H9 (cell line): ENCODE measurements at regions not wholly inside any gene's neighbourhood (a gene's known extent, or its start where the extent isn't known, plus 50 kb on each side); places are given as distances from the start of the nearest gene placed in this dataset.

ENCODE experiments used
- DNase-seq: peaks from one replicate; pipeline ENCODE4 v3.0.0-alpha.2; 2017
- H2AFZ ChIP-seq: one replicate; pipeline ENCODE4 v1.6.1; 2013; ENCODE audit warnings: mild to moderate bottlenecking, low read length, control low read depth, moderate library complexity
- H2AK5ac ChIP-seq: 2 replicates; pipeline ENCODE4 v1.6.1; 2013; ENCODE audit warnings: low read length, control low read depth, mixed read lengths; ENCODE audit not compliant: insufficient read length
- H2BK120ac ChIP-seq: one replicate; pipeline ENCODE4 v1.6.1; 2013; ENCODE audit warnings: low read depth, mild to moderate bottlenecking, low read length, control low read depth, inconsistent platforms; ENCODE audit not compliant: poor library complexity, severe bottlenecking
- H2BK12ac ChIP-seq: 2 replicates; pipeline ENCODE4 v1.6.1; 2013; ENCODE audit warnings: low read length, control low read depth, mixed read lengths, low read depth; ENCODE audit not compliant: insufficient read length
- H2BK15ac ChIP-seq: 2 replicates; pipeline ENCODE4 v1.6.1; 2013; ENCODE audit warnings: low read depth, low read length, control low read depth
- H2BK20ac ChIP-seq: one replicate; pipeline ENCODE4 v1.6.1; 2013; ENCODE audit warnings: low read depth, mild to moderate bottlenecking, low read length, control low read depth, inconsistent platforms; ENCODE audit not compliant: poor library complexity, severe bottlenecking
- H2BK5ac ChIP-seq: 2 replicates; pipeline ENCODE4 v1.6.1; 2013; ENCODE audit warnings: low read length, control low read depth, mixed read lengths; ENCODE audit not compliant: insufficient read length
- H3K14ac ChIP-seq: 2 replicates; pipeline ENCODE4 v1.6.1; 2013; ENCODE audit warnings: low read length, control low read depth; ENCODE audit not compliant: insufficient read depth
- H3K18ac ChIP-seq: 2 replicates; pipeline ENCODE4 v1.6.1; 2013; ENCODE audit warnings: low read depth, mild to moderate bottlenecking, mixed read lengths, low read length, control low read depth; ENCODE audit not compliant: insufficient read length
- H3K23ac ChIP-seq: 2 replicates; pipeline ENCODE4 v1.6.1; 2013; ENCODE audit warnings: low read length, control low read depth, mixed read lengths, low read depth; ENCODE audit not compliant: insufficient read length
- H3K23me2 ChIP-seq: 2 replicates; pipeline ENCODE4 v1.6.1; 2013; ENCODE audit warnings: low read depth, mild to moderate bottlenecking, mixed read lengths, low read length, control low read depth; ENCODE audit not compliant: insufficient read length, poor library complexity, severe bottlenecking
- H3K27ac ChIP-seq: 2 replicates; pipeline ENCODE4 v1.5.1; 2013; ENCODE audit warnings: low read length, control low read depth, mixed read lengths, low read depth; ENCODE audit not compliant: insufficient read length
- H3K27me3 ChIP-seq: 2 replicates; pipeline ENCODE4 v1.6.1; 2013; ENCODE audit warnings: low read length, control low read depth, inconsistent platforms; ENCODE audit not compliant: insufficient read depth
- H3K4ac ChIP-seq: 2 replicates; pipeline ENCODE4 v1.6.1; 2013; ENCODE audit warnings: low read depth, mild to moderate bottlenecking, control low read depth, inconsistent platforms, low read length, moderate library complexity
- H3K4me1 ChIP-seq: 2 replicates; pipeline ENCODE4 v1.6.1; 2013; ENCODE audit warnings: low read length, control low read depth, inconsistent platforms; ENCODE audit not compliant: insufficient read depth
- H3K4me2 ChIP-seq: 2 replicates; pipeline ENCODE4 v1.6.1; 2013; ENCODE audit warnings: low read length, control low read depth, mixed read lengths; ENCODE audit not compliant: insufficient read length, insufficient read depth
- H3K56ac ChIP-seq: 2 replicates; pipeline ENCODE4 v1.6.1; 2013; ENCODE audit warnings: low read depth, mild to moderate bottlenecking, mixed read lengths, low read length, control low read depth; ENCODE audit not compliant: insufficient read length
- H3K79me1 ChIP-seq: 2 replicates; pipeline ENCODE4 v1.6.1; 2013; ENCODE audit warnings: low read depth, mild to moderate bottlenecking, moderate library complexity, low read length, control low read depth, inconsistent platforms; ENCODE audit not compliant: insufficient read depth, poor library complexity, severe bottlenecking
- H3K79me2 ChIP-seq: 2 replicates; pipeline ENCODE4 v1.6.1; 2013; ENCODE audit warnings: low read length, control low read depth, inconsistent platforms; ENCODE audit not compliant: insufficient read depth
- H3K9ac ChIP-seq: 2 replicates; pipeline ENCODE4 v1.6.1; 2013; ENCODE audit warnings: low read length, control low read depth, mixed read lengths; ENCODE audit not compliant: insufficient read length; ENCODE audit errors: extremely low read depth
- H3K9me3 ChIP-seq: one replicate; pipeline ENCODE4 v1.6.1; 2013; ENCODE audit warnings: low read depth, low read length, inconsistent platforms; ENCODE audit not compliant: control insufficient read depth
- H3T11ph ChIP-seq: one replicate; pipeline ENCODE4 v1.6.1; 2013; ENCODE audit warnings: mild to moderate bottlenecking, low read length, control low read depth, inconsistent platforms
- H4K20me1 ChIP-seq: one replicate; pipeline ENCODE4 v1.6.1; 2013; ENCODE audit not compliant: control insufficient read depth, insufficient read length, insufficient read depth
- H4K5ac ChIP-seq: 2 replicates; pipeline ENCODE4 v1.6.1; 2013; ENCODE audit warnings: low read depth, mild to moderate bottlenecking, mixed read lengths, low read length, control low read depth; ENCODE audit not compliant: insufficient read length
- H4K8ac ChIP-seq: replicated peaks from 2 replicates; pipeline ENCODE4 v1.6.1; 2013; ENCODE audit warnings: low read length, control low read depth, mixed read lengths, low read depth; ENCODE audit not compliant: insufficient read length
- H4K91ac ChIP-seq: 2 replicates; pipeline ENCODE4 v1.6.1; 2013; ENCODE audit warnings: low read depth, mild to moderate bottlenecking, moderate library complexity, mixed read lengths, low read length, control low read depth; ENCODE audit not compliant: insufficient read length
- H3K27ac Mint-ChIP-seq, 3 experiments: 2 replicates in 2 of 3; 3 replicates in 1 of 3; pipeline ENCODE4 v1.8.0; 2020 to 2021; ENCODE audit warnings: mixed read lengths in 3 of 3, mild to moderate bottlenecking in 1 of 3, moderate library complexity in 1 of 3
- H3K27me3 Mint-ChIP-seq: 2 replicates; pipeline ENCODE4 v1.8.0; 2021; ENCODE audit warnings: low read depth, mild to moderate bottlenecking, moderate library complexity, mixed read lengths
- H3K36me3 Mint-ChIP-seq, 3 experiments: 2 replicates in 2 of 3; 3 replicates in 1 of 3; pipeline ENCODE4 v1.8.0; 2020 to 2021; ENCODE audit warnings: low read depth in 3 of 3, mixed read lengths in 3 of 3; ENCODE audit not compliant: insufficient read depth in 1 of 3
- H3K4me1 Mint-ChIP-seq, 2 experiments: 2 replicates each; pipeline ENCODE4 v1.8.0; 2020; ENCODE audit warnings: mixed read lengths in 2 of 2
- H3K4me3 Mint-ChIP-seq, 2 experiments: 2 replicates in 1 of 2; 3 replicates in 1 of 2; pipeline ENCODE4 v1.8.0; 2020 to 2021; ENCODE audit warnings: mild to moderate bottlenecking in 2 of 2, mixed read lengths in 2 of 2, moderate library complexity in 1 of 2
- H3K9me3 Mint-ChIP-seq, 2 experiments: 2 replicates in 1 of 2; 3 replicates in 1 of 2; pipeline ENCODE4 v1.8.0; 2020; ENCODE audit warnings: mild to moderate bottlenecking in 2 of 2, mixed read lengths in 2 of 2, moderate library complexity in 1 of 2
- CTCF ChIP-seq: fragments of 200-600 bp; sonication (generic); conservative IDR thresholded peaks from 3 replicates; pipeline ENCODE4 v1.8.0; 2021; ENCODE audit warnings: antibody characterized with exemption, mild to moderate bottlenecking
- WGBS: extraction: QIAGEN DNeasy Blood & Tissue Kit; methylation state at CpG from one replicate; pipeline ENCODE4 v1.1.7; 2013; ENCODE audit warnings: missing lambda C conversion rate, low lambda C conversion rate, mixed read lengths; ENCODE audit not compliant: insufficient read length; ENCODE audit errors: extremely low coverage; 5-methylcytosine and 5-hydroxymethylcytosine counted together

GRCh38 chr12:131527736-131528135, 183.2 kb upstream of the SFSWAP start:
- Histone ChIP-seq H3K79me2 (no peaks in the 10 kb centered on the region), H3K4me2 (no peak overlapping the region), H2BK120ac (no peak overlapping the region), H2AFZ (no peak overlapping the region), H3T11ph (no peak overlapping the region), H2BK15ac (no peak overlapping the region), H3K23me2 (no peaks in the 10 kb centered on the region), H4K5ac (no peak overlapping the region), H3K56ac (no peak overlapping the region), H3K27ac (no peak overlapping the region), H3K9me3 (no peaks in the 10 kb centered on the region), H2BK20ac (no peak overlapping the region), H3K14ac (no peak overlapping the region), H3K4ac (no peak overlapping the region), H3K23ac (no peak overlapping the region), H3K79me1 (no peaks in the 10 kb centered on the region), H4K8ac (no peak overlapping the region), H2BK12ac (no peak overlapping the region), H3K4me1 (no peaks in the 10 kb centered on the region), H3K18ac (peak overlapping the region; percentile 9), H3K27me3 (no peaks in the 10 kb centered on the region), H2BK5ac (no peak overlapping the region), H2AK5ac (no peak overlapping the region), H4K20me1 (no peaks in the 10 kb centered on the region), H4K91ac (no peak overlapping the region), H3K9ac (no peak overlapping the region)
- no peak for DNase-seq
- H3K27ac Mint-ChIP-seq: peak overlapping the region in 1 of 3 experiments; percentile 77; a peak in 1 of 7 replicates
- H3K4me3 Mint-ChIP-seq: no peak overlapping the region
- TF ChIP-seq CTCF: no peak
- WGBS: no CpG with 5 or more reads among the region's 9 CpGs
- H3K36me3 Mint-ChIP-seq: no peaks in the 10 kb centered on the region
- H3K9me3 Mint-ChIP-seq: no peaks in the 10 kb centered on the region; a peak in 1 of 5 replicates
- H3K27me3 Mint-ChIP-seq: peaks cover 13% of the 10 kb centered on the region
- H3K4me1 Mint-ChIP-seq: no peaks in the 10 kb centered on the region; a peak in 1 of 4 replicates
